ENCODE measurements at regions not wholly inside any gene's neighbourhood (a gene's known extent, or its start where the extent isn't known, plus 50 kb on each side); places are given as distances from the start of the nearest gene placed in this dataset.

GRCh38 chr18:60157810-60158209 lies 214.8 kb downstream of the MC4R start:
- ATAC-seq (no peak), DNase-seq (no peak)
- intact Hi-C loops (cut with micrococcal nuclease): no loop called here

GRCh38 chr18:60153376-60153775 lies 219.2 kb downstream of the MC4R start:
- ATAC-seq (no peak), DNase-seq (no peak)
- intact Hi-C loops (cut with micrococcal nuclease): no loop called here

- DNase-seq: no peak
- ATAC-seq: no peak
- intact Hi-C loops (cut with micrococcal nuclease): no loop called here
Observed at GRCh38 chr18:60149316-60149715, 223.3 kb downstream of the MC4R start.

- DNase-seq: no peak
- intact Hi-C loops (cut with micrococcal nuclease): no loop called here
- ATAC-seq: no peak
Observed at GRCh38 chr18:60147323-60147722, 225.3 kb downstream of the MC4R start.

GRCh38 chr18:60146220-60146960 lies 226.2 kb downstream of the MC4R start:
- intact Hi-C loops (cut with micrococcal nuclease): no loop called here
- ATAC-seq (no peak), DNase-seq (no peak)

GRCh38 chr18:60145776-60146175 lies 226.8 kb downstream of the MC4R start:
- intact Hi-C loops (cut with micrococcal nuclease): no loop called here
- DNase-seq (no peak), ATAC-seq (no peak)

GRCh38 chr18:60134806-60135205 lies 235.0 kb downstream of the PMAIP1 start:
- ATAC-seq (no peak), DNase-seq (no peak)
- intact Hi-C loops (cut with micrococcal nuclease): no loop called here

GRCh38 chr18:60130284-60130683 lies 230.5 kb downstream of the PMAIP1 start:
- DNase-seq (no peak), ATAC-seq (no peak)
- intact Hi-C loops (cut with micrococcal nuclease): no loop called here

GRCh38 chr18:60123031-60123430 lies 223.2 kb downstream of the PMAIP1 start:
- no peak for DNase-seq
- ATAC-seq: no peak
- intact Hi-C loops (cut with micrococcal nuclease): no loop called here

- intact Hi-C loops (cut with micrococcal nuclease): no loop called here
- DNase-seq (no peak), ATAC-seq (no peak)
Observed at GRCh38 chr18:60122339-60122738, 222.5 kb downstream of the PMAIP1 start.

GRCh38 chr18:60120231-60120750 lies 220.5 kb downstream of the PMAIP1 start:
- DNase-seq: no peak
- ATAC-seq: no peak
- intact Hi-C loops (cut with micrococcal nuclease): no loop called here

- DNase-seq (no peak), ATAC-seq (no peak)
- intact Hi-C loops (cut with micrococcal nuclease): no loop called here
Observed at GRCh38 chr18:60117321-60117720, 217.5 kb downstream of the PMAIP1 start.

- no peak for DNase-seq
- intact Hi-C loops (cut with micrococcal nuclease): no loop called here
- ATAC-seq: no peak
Observed at GRCh38 chr18:60113396-60113795, 213.6 kb downstream of the PMAIP1 start.

GRCh38 chr18:60112369-60112768 lies 212.6 kb downstream of the PMAIP1 start:
- intact Hi-C loops (cut with micrococcal nuclease): no loop called here
- DNase-seq (no peak), ATAC-seq (no peak)

GRCh38 chr18:60111525-60111924 lies 211.7 kb downstream of the PMAIP1 start:
- no peak for ATAC-seq
- intact Hi-C loops (cut with micrococcal nuclease): no loop called here

GRCh38 chr18:60110836-60111235 lies 211.0 kb downstream of the PMAIP1 start:
- DNase-seq (no peak), ATAC-seq (no peak)
- intact Hi-C loops (cut with micrococcal nuclease): no loop called here

More at GRCh38 chr18:60111525-60111924, 211.7 kb downstream of the PMAIP1 start:
- DNase-seq: no peak

GRCh38 chr18:60100778-60101177 lies 201.0 kb downstream of the PMAIP1 start:
- intact Hi-C loops (cut with micrococcal nuclease): no loop called here
- DNase-seq: no peak
- no peak for ATAC-seq

GRCh38 chr18:60099709-60100108 lies 199.9 kb downstream of the PMAIP1 start:
- DNase-seq (no peak), ATAC-seq (no peak)
- intact Hi-C loops (cut with micrococcal nuclease): no loop called here

GRCh38 chr18:60096428-60096827 lies 196.6 kb downstream of the PMAIP1 start:
- DNase-seq (no peak), ATAC-seq (no peak)
- intact Hi-C loops (cut with micrococcal nuclease): no loop called here

- intact Hi-C loops (cut with micrococcal nuclease): no loop called here
- no peak for DNase-seq
- no peak for ATAC-seq
Observed at GRCh38 chr18:60092073-60092472, 192.3 kb downstream of the PMAIP1 start.

GRCh38 chr18:60090170-60090569 lies 190.4 kb downstream of the PMAIP1 start:
- intact Hi-C loops (cut with micrococcal nuclease): no loop called here
- DNase-seq (no peak), ATAC-seq (no peak)

Measured in left ventricle myocardium superior (tissue), 1 donor.